T-helper 2 cell treated with Interferon-gamma antibody and Interleukin-4, amounts not matched to agents 5 μg/mL and 100 μg/mL, for 36 hours (primary cell): ENCODE measurements at regions not wholly inside any gene's neighbourhood (a gene's known extent, or its start where the extent isn't known, plus 50 kb on each side); places are given as distances from the start of the nearest gene placed in this dataset.

ENCODE experiments used
- DNase-seq: peaks from one replicate; pipeline ENCODE4 v3.0.0; 2021; ENCODE audit warnings: low spot score
- H3K27ac Mint-ChIP-seq: one replicate; pipeline ENCODE4 v1.8.0; 2021; ENCODE audit warnings: mild to moderate bottlenecking, mixed read lengths
- H3K27me3 Mint-ChIP-seq: one replicate; pipeline ENCODE4 v1.8.0; 2021; ENCODE audit warnings: low read depth, mixed read lengths
- H3K36me3 Mint-ChIP-seq: one replicate; pipeline ENCODE4 v1.8.0; 2021; ENCODE audit warnings: low read depth, mixed read lengths
- H3K4me1 Mint-ChIP-seq: one replicate; pipeline ENCODE4 v1.8.0; 2021; ENCODE audit warnings: low read depth, mixed read lengths
- H3K4me3 Mint-ChIP-seq: one replicate; pipeline ENCODE4 v1.8.0; 2022; ENCODE audit warnings: mild to moderate bottlenecking, moderate library complexity, mixed read lengths
- H3K9me3 Mint-ChIP-seq: one replicate; pipeline ENCODE4 v1.8.0; 2021; ENCODE audit warnings: mixed read lengths

DNA sequence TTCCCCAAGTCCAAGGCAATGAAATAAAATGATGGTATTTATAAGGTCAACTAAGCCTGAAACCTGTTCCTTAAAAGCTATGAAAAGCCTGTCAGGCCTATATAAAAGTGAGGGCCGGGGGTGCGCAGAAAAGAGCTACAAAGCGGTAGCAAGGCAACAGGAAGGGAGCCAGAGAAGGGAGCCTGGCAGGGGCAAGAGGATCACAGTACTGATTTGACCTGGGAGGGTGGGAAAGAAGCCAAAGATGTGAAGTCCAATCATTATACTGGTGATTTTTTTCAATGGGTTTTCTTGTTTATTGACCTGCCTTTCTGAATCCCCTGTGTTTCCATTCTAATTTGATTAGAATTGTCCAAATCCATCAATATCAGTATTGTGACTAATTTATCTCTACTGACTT is 64.3 kb upstream of the STT3B start:
- H3K4me1 Mint-ChIP-seq = no peaks in the 10 kb centered on the region
- no peaks in the 10 kb centered on the region for H3K27me3 Mint-ChIP-seq
- H3K36me3 Mint-ChIP-seq = no peaks in the 10 kb centered on the region
- no peak overlapping the region for H3K4me3 Mint-ChIP-seq
- H3K27ac Mint-ChIP-seq = no peak overlapping the region
- H3K9me3 Mint-ChIP-seq = peaks cover 4% of the 10 kb centered on the region
- no peak for DNase-seq

DNA sequence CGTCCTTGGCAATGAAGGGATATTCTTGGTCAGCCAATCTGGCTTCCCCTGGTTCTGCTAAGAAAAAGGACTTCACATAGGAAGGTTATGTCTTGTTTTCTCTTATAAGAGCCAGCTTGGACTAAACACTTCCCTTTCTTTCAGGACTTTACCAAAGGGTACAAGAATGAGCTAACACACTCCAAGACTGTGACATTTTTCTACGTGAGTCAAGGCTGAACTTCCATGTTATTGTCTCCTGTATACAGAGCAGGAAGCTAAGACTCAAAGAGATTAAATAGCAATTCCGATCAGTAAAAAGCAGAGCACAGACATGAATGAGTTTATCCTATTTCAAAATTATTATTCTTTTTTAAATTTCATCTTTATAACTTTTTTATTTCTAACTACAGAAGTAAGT is 63.3 kb upstream of the STT3B start:
- Mint-ChIP-seq H3K4me1 (no peaks in the 10 kb centered on the region), H3K9me3 (peaks cover 4% of the 10 kb centered on the region), H3K36me3 (no peaks in the 10 kb centered on the region), H3K27me3 (no peaks in the 10 kb centered on the region), H3K4me3 (no peak overlapping the region), H3K27ac (no peak overlapping the region)
- DNase-seq = no peak

DNA sequence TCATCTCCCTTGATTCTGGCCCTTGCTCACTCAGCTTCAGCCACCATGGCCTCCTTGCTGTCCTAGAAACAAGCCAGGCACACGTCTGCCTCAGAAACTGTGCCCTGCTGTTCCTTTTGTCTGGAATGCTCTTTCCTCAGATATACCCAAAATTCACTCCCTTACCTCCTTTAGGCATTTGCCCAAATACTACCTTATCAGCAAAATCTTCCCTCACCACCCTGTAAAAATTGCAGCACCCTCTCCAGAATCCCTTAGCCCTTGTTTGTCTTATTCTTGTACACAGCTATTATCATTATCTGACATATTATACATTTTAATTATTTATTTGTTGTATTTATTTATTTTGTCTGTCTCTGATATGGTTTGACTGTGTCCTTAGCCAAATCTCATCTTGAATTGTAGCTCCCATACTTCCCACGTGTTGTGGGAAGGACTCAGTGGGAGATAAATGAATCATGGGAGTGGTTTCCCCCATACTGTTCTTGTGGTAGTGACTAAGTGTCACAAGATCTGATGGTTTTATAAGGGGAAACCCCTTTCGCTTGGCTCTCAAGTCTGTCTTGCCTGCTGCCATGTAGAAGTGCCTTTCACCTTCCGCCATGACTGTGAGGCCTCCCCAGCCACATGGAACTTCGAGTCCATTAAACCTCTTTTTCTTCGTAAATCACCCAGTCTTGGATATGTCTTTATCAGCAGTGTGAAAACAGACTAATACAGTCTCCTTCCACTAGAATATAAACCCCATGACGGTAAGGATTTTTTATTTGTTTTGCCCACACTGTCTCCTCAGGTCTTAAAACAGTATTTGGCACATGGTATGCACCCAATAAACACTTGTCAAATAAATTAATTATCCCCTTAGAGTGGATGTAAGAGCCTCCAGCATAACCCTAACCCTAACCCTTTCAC is 60.0 kb upstream of the STT3B start:
- Mint-ChIP-seq H3K9me3 (peaks cover 4% of the 10 kb centered on the region), H3K27me3 (peaks cover 2% of the 10 kb centered on the region), H3K27ac (no peak overlapping the region), H3K4me1 (no peaks in the 10 kb centered on the region), H3K4me3 (no peak overlapping the region), H3K36me3 (no peaks in the 10 kb centered on the region)
- DNase-seq = peak; percentile 62

DNA sequence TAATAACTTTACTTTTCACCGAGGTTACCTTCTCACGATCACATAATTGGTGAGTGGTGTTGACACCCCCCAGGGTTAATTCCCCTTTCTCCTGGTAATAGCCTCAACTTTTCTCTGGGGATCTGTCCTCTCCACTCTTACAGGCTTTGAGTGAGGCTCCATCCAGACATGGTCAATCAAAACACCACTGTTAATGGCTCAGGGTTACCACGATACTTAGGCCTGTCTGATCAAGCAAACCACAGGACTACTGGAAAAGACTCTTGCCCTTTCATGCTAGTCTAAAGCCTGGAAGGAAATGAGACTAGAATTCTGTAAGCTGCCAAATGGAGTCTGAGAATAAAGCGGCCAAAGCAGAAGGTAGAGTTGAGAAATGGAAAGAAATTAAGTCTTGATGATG is 56.5 kb upstream of the STT3B start:
- no peaks in the 10 kb centered on the region for H3K4me1 Mint-ChIP-seq
- no peak overlapping the region for H3K4me3 Mint-ChIP-seq
- H3K27me3 Mint-ChIP-seq = peaks cover 2% of the 10 kb centered on the region
- H3K9me3 Mint-ChIP-seq = peaks cover 9% of the 10 kb centered on the region
- no peak for DNase-seq
- no peaks in the 10 kb centered on the region for H3K36me3 Mint-ChIP-seq
- no peak overlapping the region for H3K27ac Mint-ChIP-seq

DNA sequence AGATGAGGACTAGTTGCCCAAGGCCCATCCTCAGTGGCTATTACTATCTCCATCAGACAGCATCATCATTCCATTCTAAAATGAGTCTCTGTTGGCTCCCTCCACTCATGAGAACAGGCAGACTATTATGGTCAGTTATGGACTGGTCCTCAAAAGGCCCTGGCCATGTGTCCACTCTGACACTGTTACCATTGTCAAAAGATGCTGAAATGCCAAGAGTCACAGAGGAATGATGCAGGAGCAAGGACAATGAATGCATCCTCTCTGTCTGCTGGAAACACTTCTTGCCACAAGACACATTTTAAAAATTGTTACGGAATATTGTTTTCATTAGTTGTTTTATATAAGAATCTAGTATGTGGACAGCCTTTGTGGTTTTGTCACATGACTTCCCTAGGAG is 53.3 kb upstream of the STT3B start:
- no peak for DNase-seq
- Mint-ChIP-seq H3K4me3 (no peak overlapping the region), H3K36me3 (no peaks in the 10 kb centered on the region), H3K4me1 (no peaks in the 10 kb centered on the region), H3K27me3 (peaks cover 2% of the 10 kb centered on the region), H3K27ac (no peak overlapping the region), H3K9me3 (peaks cover 4% of the 10 kb centered on the region)

DNA sequence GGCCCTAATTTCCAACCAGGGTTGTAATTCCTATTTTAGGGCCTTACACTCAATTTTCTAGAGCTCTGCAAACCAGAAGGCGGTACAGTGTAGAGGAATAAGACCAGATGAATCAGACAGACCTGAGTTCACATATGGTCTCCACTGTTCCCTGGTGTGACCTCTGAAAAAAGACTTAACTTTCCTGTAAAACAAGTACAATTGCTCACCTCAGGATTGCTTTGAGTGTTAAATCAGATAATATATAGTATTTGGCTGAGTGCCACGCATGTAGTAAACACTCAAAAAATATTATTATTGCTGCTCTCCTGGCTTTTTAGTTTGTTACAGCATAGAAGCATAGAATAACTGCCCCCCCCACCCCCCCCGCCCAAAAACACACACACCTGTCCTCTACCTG is 51.0 kb upstream of the STT3B start:
- peaks cover 4% of the 10 kb centered on the region for H3K9me3 Mint-ChIP-seq
- H3K36me3 Mint-ChIP-seq = no peaks in the 10 kb centered on the region
- no peaks in the 10 kb centered on the region for H3K27me3 Mint-ChIP-seq
- H3K4me1 Mint-ChIP-seq = no peaks in the 10 kb centered on the region
- no peak overlapping the region for H3K4me3 Mint-ChIP-seq
- no peak overlapping the region for H3K27ac Mint-ChIP-seq
- DNase-seq = no peak

DNA sequence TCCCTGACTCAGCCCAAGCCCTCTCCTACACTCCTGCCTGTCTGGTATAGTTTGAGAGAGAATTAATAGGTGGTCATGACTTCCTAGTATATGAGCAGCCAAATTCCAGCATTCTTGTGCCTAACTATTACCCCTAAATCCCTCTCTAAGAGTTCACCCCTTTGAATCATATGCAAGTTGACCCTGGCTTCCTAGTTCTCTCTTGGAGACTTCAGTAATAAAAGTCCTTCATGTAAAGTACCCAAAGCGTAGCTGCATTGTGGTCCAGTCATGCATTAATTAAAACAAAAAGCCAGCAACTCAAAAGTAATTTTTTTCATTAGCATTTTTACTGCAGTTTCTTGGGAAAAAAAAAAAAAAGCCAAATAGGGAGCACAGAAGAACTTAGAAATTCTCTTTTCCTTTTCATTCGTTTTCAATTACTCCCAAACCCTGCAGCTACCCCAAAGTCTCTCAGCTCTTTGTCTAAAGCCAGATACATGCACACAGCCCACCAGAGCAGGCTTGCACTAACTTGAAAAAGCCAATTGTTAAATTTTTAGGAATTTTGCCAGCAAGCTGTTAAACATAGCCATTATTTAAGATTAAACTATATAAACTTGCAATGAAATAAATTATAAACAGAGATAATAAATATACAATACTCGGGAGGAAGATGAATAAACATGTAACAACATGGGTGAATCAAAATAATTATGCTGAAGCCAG is 50.1 kb upstream of the STT3B start:
- Mint-ChIP-seq H3K27ac (no peak overlapping the region), H3K4me3 (no peak overlapping the region), H3K36me3 (no peaks in the 10 kb centered on the region), H3K9me3 (peaks cover 4% of the 10 kb centered on the region), H3K27me3 (no peaks in the 10 kb centered on the region), H3K4me1 (no peaks in the 10 kb centered on the region)
- DNase-seq = no peak
